ENCODE measurements at regions not wholly inside any gene's neighbourhood (a gene's known extent, or its start where the extent isn't known, plus 50 kb on each side); places are given as distances from the start of the nearest gene placed in this dataset.
"Not testable (repeated sequence)": the region's sequence is repeated elsewhere in the genome, so short reads cannot be mapped to it uniquely, and the experiment has no call there.

DNA sequence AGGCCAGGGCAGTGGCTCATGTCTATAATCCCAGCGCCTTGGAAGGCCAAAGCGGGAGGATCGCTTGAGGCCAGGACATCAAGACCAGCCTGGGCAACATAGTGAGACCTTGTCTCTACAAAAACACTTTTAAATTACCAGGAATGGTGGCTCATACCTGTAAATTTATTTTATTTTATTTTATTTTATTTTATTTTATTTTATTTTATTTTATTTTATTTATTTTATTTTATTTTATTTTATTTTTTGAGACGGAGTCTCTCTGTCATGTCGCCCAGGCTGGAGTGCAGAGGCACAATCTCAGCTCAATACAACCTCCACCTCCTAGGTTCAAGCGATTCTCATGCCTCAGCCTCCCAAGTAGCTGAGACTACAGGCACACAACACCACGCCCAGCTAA lies 152.1 kb upstream of the AUTS2 start:
- not testable (repeated sequence) for TF ChIP-seq CTCF (IDR thresholded peaks at IDR 0.05 in 4 of 5, conservative IDR thresholded peaks at IDR 0.05 in 1 of 5); POLR2A (IDR thresholded peaks at IDR 0.05)

Measured in gastrocnemius medialis (tissue), 4 donors.